ENCODE measurements at regions not wholly inside any gene's neighbourhood (a gene's known extent, or its start where the extent isn't known, plus 50 kb on each side); places are given as distances from the start of the nearest gene placed in this dataset.

- TF ChIP-seq, protein P1, sequence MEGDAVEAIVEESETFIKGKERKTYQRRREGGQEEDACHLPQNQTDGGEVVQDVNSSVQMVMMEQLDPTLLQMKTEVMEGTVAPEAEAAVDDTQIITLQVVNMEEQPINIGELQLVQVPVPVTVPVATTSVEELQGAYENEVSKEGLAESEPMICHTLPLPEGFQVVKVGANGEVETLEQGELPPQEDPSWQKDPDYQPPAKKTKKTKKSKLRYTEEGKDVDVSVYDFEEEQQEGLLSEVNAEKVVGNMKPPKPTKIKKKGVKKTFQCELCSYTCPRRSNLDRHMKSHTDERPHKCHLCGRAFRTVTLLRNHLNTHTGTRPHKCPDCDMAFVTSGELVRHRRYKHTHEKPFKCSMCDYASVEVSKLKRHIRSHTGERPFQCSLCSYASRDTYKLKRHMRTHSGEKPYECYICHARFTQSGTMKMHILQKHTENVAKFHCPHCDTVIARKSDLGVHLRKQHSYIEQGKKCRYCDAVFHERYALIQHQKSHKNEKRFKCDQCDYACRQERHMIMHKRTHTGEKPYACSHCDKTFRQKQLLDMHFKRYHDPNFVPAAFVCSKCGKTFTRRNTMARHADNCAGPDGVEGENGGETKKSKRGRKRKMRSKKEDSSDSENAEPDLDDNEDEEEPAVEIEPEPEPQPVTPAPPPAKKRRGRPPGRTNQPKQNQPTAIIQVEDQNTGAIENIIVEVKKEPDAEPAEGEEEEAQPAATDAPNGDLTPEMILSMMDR (IDR thresholded peaks at IDR 0.05), result no peak
These were observed 134.8 kb downstream of the CMPK2 start for GRCh38 chr2:6730649-6731532.

GRCh38 chr2:6739547-6739946, 126.2 kb downstream of the CMPK2 start:
- TF ChIP-seq, protein P1 (IDR thresholded peaks at IDR 0.05), result no peak

- TF ChIP-seq, protein P1 (IDR thresholded peaks at IDR 0.05), result no peak
These were observed 124.5 kb downstream of the CMPK2 start for GRCh38 chr2:6741229-6741628.

GRCh38 chr2:6744038-6744437, 121.7 kb downstream of the CMPK2 start:
- TF ChIP-seq, protein P1 (IDR thresholded peaks at IDR 0.05), result no peak

DNA sequence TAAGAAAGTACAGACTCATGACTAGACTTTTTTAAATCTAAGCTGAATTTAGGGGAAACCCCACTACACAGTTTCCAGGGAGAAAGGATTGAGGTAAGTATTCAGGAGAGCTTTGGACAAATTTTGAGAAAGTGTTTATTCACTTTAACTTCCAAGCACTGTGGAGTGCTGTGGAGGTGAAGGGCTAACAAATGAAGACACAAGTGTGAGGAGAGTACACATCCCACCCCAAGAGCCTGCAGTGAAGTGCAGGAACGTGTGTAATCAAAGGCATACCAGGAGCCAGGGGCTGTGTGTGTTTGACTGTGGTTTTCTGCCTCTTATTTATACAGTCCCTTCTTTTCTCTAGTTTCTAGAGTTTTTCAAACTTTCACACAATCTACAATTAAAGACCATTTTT, 118.3 kb downstream of the CMPK2 start:
- TF ChIP-seq, protein P1 (IDR thresholded peaks at IDR 0.05), result no peak

- TF ChIP-seq, protein P1 (IDR thresholded peaks at IDR 0.05), result no peak
These were observed 117.2 kb downstream of the CMPK2 start for GRCh38 chr2:6748406-6749067.

- TF ChIP-seq, protein P1 (IDR thresholded peaks at IDR 0.05), result no peak
These were observed 115.7 kb downstream of the CMPK2 start for GRCh38 chr2:6749962-6750361.

Measured in LNCAP (cell line).